ENCODE measurements at regions not wholly inside any gene's neighbourhood (a gene's known extent, or its start where the extent isn't known, plus 50 kb on each side); places are given as distances from the start of the nearest gene placed in this dataset.

DNA sequence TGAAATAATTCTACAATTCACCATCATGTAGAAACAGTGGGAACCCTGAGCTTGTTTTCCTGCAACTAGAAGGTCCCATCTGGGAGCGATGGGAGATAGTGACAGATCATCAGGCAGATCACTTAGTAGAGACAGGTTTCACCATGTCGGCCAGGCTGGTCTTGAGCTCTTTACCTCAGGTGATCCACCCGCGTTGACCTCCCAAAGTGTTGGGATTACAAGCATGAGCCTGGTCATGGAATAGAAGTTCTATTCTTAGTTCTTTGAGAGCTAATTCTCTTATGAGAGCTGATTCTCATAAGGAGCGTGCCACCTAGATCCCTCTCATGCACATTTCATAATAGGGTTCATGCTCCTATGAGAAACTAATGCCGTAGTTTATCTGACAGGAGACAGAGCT is 778.0 kb upstream of the AUTS2 start:
- TF ChIP-seq, protein P1, sequence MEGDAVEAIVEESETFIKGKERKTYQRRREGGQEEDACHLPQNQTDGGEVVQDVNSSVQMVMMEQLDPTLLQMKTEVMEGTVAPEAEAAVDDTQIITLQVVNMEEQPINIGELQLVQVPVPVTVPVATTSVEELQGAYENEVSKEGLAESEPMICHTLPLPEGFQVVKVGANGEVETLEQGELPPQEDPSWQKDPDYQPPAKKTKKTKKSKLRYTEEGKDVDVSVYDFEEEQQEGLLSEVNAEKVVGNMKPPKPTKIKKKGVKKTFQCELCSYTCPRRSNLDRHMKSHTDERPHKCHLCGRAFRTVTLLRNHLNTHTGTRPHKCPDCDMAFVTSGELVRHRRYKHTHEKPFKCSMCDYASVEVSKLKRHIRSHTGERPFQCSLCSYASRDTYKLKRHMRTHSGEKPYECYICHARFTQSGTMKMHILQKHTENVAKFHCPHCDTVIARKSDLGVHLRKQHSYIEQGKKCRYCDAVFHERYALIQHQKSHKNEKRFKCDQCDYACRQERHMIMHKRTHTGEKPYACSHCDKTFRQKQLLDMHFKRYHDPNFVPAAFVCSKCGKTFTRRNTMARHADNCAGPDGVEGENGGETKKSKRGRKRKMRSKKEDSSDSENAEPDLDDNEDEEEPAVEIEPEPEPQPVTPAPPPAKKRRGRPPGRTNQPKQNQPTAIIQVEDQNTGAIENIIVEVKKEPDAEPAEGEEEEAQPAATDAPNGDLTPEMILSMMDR (conservative IDR thresholded peaks at IDR 0.05; ENCODE audit: low read depth, low read length), result no peak
- no peak for TF ChIP-seq EZH2 (IDR thresholded peaks at IDR 0.05; ENCODE audit: borderline replicate concordance, low read depth, low read length, poor library complexity, severe bottlenecking)

Data from A673 (cell line).